ENCODE measurements at regions not wholly inside any gene's neighbourhood (a gene's known extent, or its start where the extent isn't known, plus 50 kb on each side); places are given as distances from the start of the nearest gene placed in this dataset.

GRCh38 chr14:51498411-51499227, 153.1 kb upstream of the FRMD6 start:
- Histone ChIP-seq H3K4me1 (ENCODE audit: insufficient read depth, low read length) (no peaks in the 10 kb centered on the region), H3K27ac (ENCODE audit: low read depth in 1 of 2, low read length in 2 of 2) (no peak overlapping the region), H3K27me3 (ENCODE audit: control insufficient read depth in 1 of 2, insufficient read depth in 2 of 2, low read length in 2 of 2) (peaks cover 0 to 4% of the 10 kb centered on the region in 2 experiments), H3K4me3 (ENCODE audit: low read length) (no peak overlapping the region), H3K9me3 (ENCODE audit: control insufficient read depth in 1 of 2, insufficient read depth in 1 of 2, low read length in 2 of 2) (peaks cover 0 to 5% of the 10 kb centered on the region in 2 experiments), H3K36me3 (ENCODE audit: insufficient read depth, low read length) (no peaks in the 10 kb centered on the region)
- DNase-seq (no peak), ATAC-seq (ENCODE audit: poor library complexity) (no peak)
- Mint-ChIP-seq H3K36me3 (ENCODE audit: low read depth) (no peaks in the 10 kb centered on the region), H3K27ac (no peak overlapping the region), H3K4me1 (ENCODE audit: low read depth) (no peaks in the 10 kb centered on the region), H3K4me3 (no peak overlapping the region), H3K27me3 (peaks cover 11% of the 10 kb centered on the region), H3K9me3 (no peaks in the 10 kb centered on the region)
- no peak for TF ChIP-seq CTCF (IDR thresholded peaks at IDR 0.05)
- intact Hi-C loops (cut with DNase I, micrococcal nuclease) = no loop called here
- CTCF ChIA-PET = no interaction called here
- POLR2A ChIA-PET = no interaction called here

- CTCF ChIA-PET = no interaction called here
- no peak overlapping the region for H3K27ac Mint-ChIP-seq
- no peak overlapping the region for H3K4me3 Mint-ChIP-seq
Measured at GRCh38 chr14:51500776-51501175, 150.9 kb upstream of the FRMD6 start.

GRCh38 chr14:51501746-51502145, 150.0 kb upstream of the FRMD6 start:
- DNase-seq = no peak
- Histone ChIP-seq H3K4me1 (ENCODE audit: insufficient read depth, low read length) (no peaks in the 10 kb centered on the region), H3K9me3 (ENCODE audit: control insufficient read depth in 1 of 2, insufficient read depth in 1 of 2, low read length in 2 of 2) (peaks cover 0 to 4% of the 10 kb centered on the region in 2 experiments), H3K4me3 (ENCODE audit: low read length) (no peak overlapping the region), H3K36me3 (ENCODE audit: insufficient read depth, low read length) (no peaks in the 10 kb centered on the region), H3K27me3 (ENCODE audit: control insufficient read depth in 1 of 2, insufficient read depth in 2 of 2, low read length in 2 of 2) (peaks cover 4 to 9% of the 10 kb centered on the region in 2 experiments), H3K27ac (ENCODE audit: low read depth in 1 of 2, low read length in 2 of 2) (no peak overlapping the region)
- intact Hi-C loops (cut with DNase I, micrococcal nuclease) = no loop called here
- peaks cover 15% of the 10 kb centered on the region for H3K27me3 Mint-ChIP-seq
- H3K9me3 Mint-ChIP-seq = no peaks in the 10 kb centered on the region
- ChIA-PET CTCF (no interaction called here), POLR2A (no interaction called here)
- no peaks in the 10 kb centered on the region for H3K4me1 Mint-ChIP-seq (ENCODE audit: low read depth)
- no peak overlapping the region for H3K4me3 Mint-ChIP-seq
- H3K27ac Mint-ChIP-seq = no peak overlapping the region
- no peaks in the 10 kb centered on the region for H3K36me3 Mint-ChIP-seq (ENCODE audit: low read depth)
- ATAC-seq (ENCODE audit: poor library complexity) = no peak
- no peak for TF ChIP-seq CTCF (IDR thresholded peaks at IDR 0.05)

More at GRCh38 chr14:51500776-51501175, 150.9 kb upstream of the FRMD6 start:
- peaks cover 0 to 5% of the 10 kb centered on the region in 2 experiments for H3K9me3 ChIP-seq (ENCODE audit: control insufficient read depth in 1 of 2, insufficient read depth in 1 of 2, low read length in 2 of 2)
- no peaks in the 10 kb centered on the region for H3K36me3 ChIP-seq (ENCODE audit: insufficient read depth, low read length)
- Mint-ChIP-seq H3K4me1 (ENCODE audit: low read depth) (no peaks in the 10 kb centered on the region), H3K9me3 (no peaks in the 10 kb centered on the region), H3K36me3 (ENCODE audit: low read depth) (no peaks in the 10 kb centered on the region), H3K27me3 (peaks cover 10% of the 10 kb centered on the region)
- H3K4me3 ChIP-seq (ENCODE audit: low read length) = no peak overlapping the region
- H3K4me1 ChIP-seq (ENCODE audit: insufficient read depth, low read length) = no peaks in the 10 kb centered on the region
- DNase-seq = no peak
- intact Hi-C loops (cut with DNase I, micrococcal nuclease) = no loop called here
- POLR2A ChIA-PET = no interaction called here
- H3K27me3 ChIP-seq (ENCODE audit: control insufficient read depth in 1 of 2, insufficient read depth in 2 of 2, low read length in 2 of 2) = peaks cover 0 to 9% of the 10 kb centered on the region in 2 experiments
- no peak overlapping the region for H3K27ac ChIP-seq (ENCODE audit: low read depth in 1 of 2, low read length in 2 of 2)
- ATAC-seq (ENCODE audit: poor library complexity) = no peak
- no peak for TF ChIP-seq CTCF (IDR thresholded peaks at IDR 0.05)
